ENCODE measurements at regions not wholly inside any gene's neighbourhood (a gene's known extent, or its start where the extent isn't known, plus 50 kb on each side); places are given as distances from the start of the nearest gene placed in this dataset.
A peak's percentile ranks its signal among the peaks of the same experiment; 100 is the strongest.
"Not testable (repeated sequence)": the region's sequence is repeated elsewhere in the genome, so short reads cannot be mapped to it uniquely, and the experiment has no call there.

GRCh38 chr14:106060276-106060975, 534.0 kb downstream of the TMEM121 start:
- ChIA-PET CTCF (no interaction called here), POLR2A (ENCODE audit: unreplicated experiment) (no interaction called here)
- intact Hi-C loops (cut with micrococcal nuclease): no loop called here
- H3K9me2 ChIP-seq (replicated peaks; ENCODE audit: low read length): no peaks in the 10 kb centered on the region
- H3K4me1 ChIP-seq (ENCODE audit: insufficient read depth, low read length): no peaks in the 10 kb centered on the region
- H3K4me3 ChIP-seq (ENCODE audit: low read length): no peak overlapping the region
- H3K27ac ChIP-seq (ENCODE audit: low read length): no peak overlapping the region
- H3F3A ChIP-seq (ENCODE audit: low read length, unreplicated experiment): no peaks in the 10 kb centered on the region
- H3K79me2 ChIP-seq (ENCODE audit: low read length): no peaks in the 10 kb centered on the region
- H3K27me3 ChIP-seq (ENCODE audit: low read length): no peaks in the 10 kb centered on the region; the same call in 1 of the 2 replicates
- no peaks in the 10 kb centered on the region for H3K9me3 ChIP-seq (ENCODE audit: low read length)
- DNase-seq: no peak
- H4K20me1 ChIP-seq (ENCODE audit: low read length): no peaks in the 10 kb centered on the region
- ATAC-seq: no peak
- TF ChIP-seq CTCF (conservative IDR thresholded peaks at IDR 0.05; ENCODE audit: low read depth, low read length): no peak
- no peak for TF ChIP-seq EZH2 (IDR thresholded peaks at IDR 0.05; ENCODE audit: low read length, unreplicated experiment)
- TF ChIP-seq EZH2phosphoT487 (IDR thresholded peaks at IDR 0.05; ENCODE audit: borderline replicate concordance, low read length): no peak
- BruUV-seq (replicated peaks): no TSS peak
- no peak overlapping the region for H3K9ac ChIP-seq (ENCODE audit: low read length)
- no peak overlapping the region for H3K4me2 ChIP-seq (ENCODE audit: low read length)
- no peaks in the 10 kb centered on the region for H3K36me3 ChIP-seq (ENCODE audit: low read depth, low read length)
- H2AFZ ChIP-seq (ENCODE audit: low read length): no peak overlapping the region

- peak; percentile 25 for DNase-seq
- H3K4me3 ChIP-seq (ENCODE audit: low read length); H3K4me1 ChIP-seq (ENCODE audit: insufficient read depth, low read length); CTCF ChIA-PET; H4K20me1 ChIP-seq (ENCODE audit: low read length); H3F3A ChIP-seq (ENCODE audit: low read length, unreplicated experiment); BruUV-seq (replicated peaks); H2AFZ ChIP-seq (ENCODE audit: low read length); H3K9ac ChIP-seq (ENCODE audit: low read length); H3K79me2 ChIP-seq (ENCODE audit: low read length); H3K4me2 ChIP-seq (ENCODE audit: low read length); intact Hi-C loops (cut with micrococcal nuclease); H3K9me3 ChIP-seq (ENCODE audit: low read length); ATAC-seq; H3K27me3 ChIP-seq (ENCODE audit: low read length); H3K36me3 ChIP-seq (ENCODE audit: low read depth, low read length); H3K27ac ChIP-seq (ENCODE audit: low read length); POLR2A ChIA-PET (ENCODE audit: unreplicated experiment); H3K9me2 ChIP-seq (replicated peaks; ENCODE audit: low read length): not testable (repeated sequence)
These were observed 535.6 kb downstream of the TMEM121 start for GRCh38 chr14:106061877-106062500.

GRCh38 chr14:106062502-106063272, 536.3 kb downstream of the TMEM121 start:
- no peak for DNase-seq
- H3K4me2 ChIP-seq (ENCODE audit: low read length): no peak overlapping the region
- H2AFZ ChIP-seq (ENCODE audit: low read length): no peak overlapping the region
- H3K36me3 ChIP-seq (ENCODE audit: low read depth, low read length): no peaks in the 10 kb centered on the region
- intact Hi-C loops (cut with micrococcal nuclease): no loop called here
- H3K79me2 ChIP-seq (ENCODE audit: low read length): no peaks in the 10 kb centered on the region
- no peak overlapping the region for H3K9ac ChIP-seq (ENCODE audit: low read length)
- BruUV-seq (replicated peaks): no TSS peak
- POLR2A ChIA-PET (ENCODE audit: unreplicated experiment): no interaction called here
- no peaks in the 10 kb centered on the region for H3F3A ChIP-seq (ENCODE audit: low read length, unreplicated experiment)
- H3K27me3 ChIP-seq (ENCODE audit: low read length): no peaks in the 10 kb centered on the region; the same call in 1 of the 2 replicates
- TF ChIP-seq CTCF (conservative IDR thresholded peaks at IDR 0.05; ENCODE audit: low read depth, low read length): no peak
- TF ChIP-seq EZH2phosphoT487 (IDR thresholded peaks at IDR 0.05; ENCODE audit: borderline replicate concordance, low read length): no peak
- TF ChIP-seq EZH2 (IDR thresholded peaks at IDR 0.05; ENCODE audit: low read length, unreplicated experiment): no peak
- H3K4me3 ChIP-seq (ENCODE audit: low read length): no peak overlapping the region
- H3K9me3 ChIP-seq (ENCODE audit: low read length): no peaks in the 10 kb centered on the region
- ATAC-seq: no peak
- no peaks in the 10 kb centered on the region for H3K4me1 ChIP-seq (ENCODE audit: insufficient read depth, low read length)
- H4K20me1 ChIP-seq (ENCODE audit: low read length): no peaks in the 10 kb centered on the region
- no peak overlapping the region for H3K27ac ChIP-seq (ENCODE audit: low read length)
- H3K9me2 ChIP-seq (replicated peaks; ENCODE audit: low read length): no peaks in the 10 kb centered on the region
- CTCF ChIA-PET: no interaction called here
